Hematopoietic multipotent progenitor cell treated with erythropoietin and hydrocortisone succinate and interleukin-3 and kit ligand, for 8 days (in vitro differentiated cells): ENCODE measurements at regions not wholly inside any gene's neighbourhood (a gene's known extent, or its start where the extent isn't known, plus 50 kb on each side); places are given as distances from the start of the nearest gene placed in this dataset.

ENCODE experiments used
- DNase-seq: peaks from one replicate; pipeline ENCODE4 v3.0.0-alpha.2; 2015

DNA sequence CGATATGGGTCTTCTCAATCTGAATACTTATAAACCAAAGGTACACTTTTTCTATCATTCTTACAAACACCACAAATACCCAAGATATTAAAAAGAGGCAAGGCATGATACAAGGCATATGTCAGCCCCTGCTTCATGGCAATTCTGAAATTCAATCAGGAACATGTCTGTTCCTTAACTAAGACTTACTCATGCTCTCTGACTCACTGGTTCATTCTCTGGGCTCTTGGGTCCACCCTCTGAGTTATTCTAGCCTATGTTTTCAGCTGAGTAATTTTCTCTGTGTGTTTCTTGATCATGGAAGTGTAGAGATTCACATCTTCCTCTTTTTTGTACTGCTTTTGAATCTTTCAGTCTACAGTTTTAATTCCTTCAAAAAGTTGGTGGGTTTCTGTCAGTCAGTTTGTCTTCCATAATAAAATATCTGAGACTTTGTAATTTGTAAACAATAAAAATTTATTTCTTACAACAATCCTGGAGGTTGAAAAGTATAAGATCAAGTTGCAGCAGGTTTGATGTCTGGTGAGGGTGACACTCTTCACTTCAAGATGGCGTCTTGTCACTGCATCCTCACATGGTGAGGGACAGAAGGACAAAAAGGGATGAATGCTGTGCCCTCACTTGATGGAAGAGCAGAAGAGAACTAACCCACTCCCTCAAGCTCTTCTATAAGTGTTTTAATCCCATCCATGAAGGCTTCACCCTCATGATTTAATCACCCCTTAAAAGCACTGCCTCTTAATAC is 211.7 kb downstream of the FAM76B start:
- no peak for DNase-seq

GRCh38 chr11:95576146-95576845 is 213.3 kb downstream of the FAM76B start:
- DNase-seq: no peak

DNA sequence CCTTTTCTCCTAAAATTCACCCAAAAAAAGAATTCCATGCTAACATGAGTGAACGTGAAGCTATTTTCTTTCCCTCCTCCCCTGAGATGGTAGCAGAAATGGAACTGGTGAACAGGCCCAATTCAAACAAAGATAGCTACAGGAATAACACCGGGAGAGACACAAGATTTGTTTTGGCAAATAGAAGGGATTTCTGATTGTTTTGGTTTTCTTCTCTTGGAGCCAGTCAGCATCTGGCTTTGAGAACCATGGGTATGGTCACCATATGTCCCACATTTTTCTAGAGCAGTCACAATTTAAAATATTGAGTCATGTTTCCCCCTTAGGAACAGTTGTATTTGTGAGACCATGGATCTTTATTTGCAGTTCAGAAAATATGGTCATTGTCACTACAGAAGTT is 214.1 kb downstream of the FAM76B start:
- DNase-seq: no peak

GRCh38 chr11:95571718-95572260 is 217.8 kb downstream of the FAM76B start:
- no peak for DNase-seq

DNA sequence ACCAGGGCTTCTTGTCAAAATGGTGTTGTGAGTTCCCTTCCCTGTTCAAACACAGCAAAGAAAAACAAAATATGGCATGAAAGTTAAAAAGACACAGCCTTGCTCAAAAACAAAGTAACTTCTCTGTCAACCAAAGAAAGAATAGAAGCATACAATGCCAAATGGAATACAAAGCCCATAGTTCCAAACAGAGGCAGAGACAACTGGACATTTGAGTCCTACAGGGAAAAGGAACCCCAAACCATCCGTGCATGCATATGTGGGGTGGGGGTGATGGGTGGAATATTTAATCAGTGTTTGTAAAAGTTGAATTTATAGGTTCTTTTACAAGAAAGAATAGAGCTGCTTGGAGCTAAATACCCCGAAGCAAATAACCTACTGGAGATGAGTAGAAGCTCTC is 218.7 kb downstream of the FAM76B start:
- no peak for DNase-seq

GRCh38 chr11:95569207-95569606 is 220.4 kb downstream of the FAM76B start:
- no peak for DNase-seq

GRCh38 chr11:95568281-95568680 is 221.3 kb downstream of the FAM76B start:
- DNase-seq: no peak

DNA sequence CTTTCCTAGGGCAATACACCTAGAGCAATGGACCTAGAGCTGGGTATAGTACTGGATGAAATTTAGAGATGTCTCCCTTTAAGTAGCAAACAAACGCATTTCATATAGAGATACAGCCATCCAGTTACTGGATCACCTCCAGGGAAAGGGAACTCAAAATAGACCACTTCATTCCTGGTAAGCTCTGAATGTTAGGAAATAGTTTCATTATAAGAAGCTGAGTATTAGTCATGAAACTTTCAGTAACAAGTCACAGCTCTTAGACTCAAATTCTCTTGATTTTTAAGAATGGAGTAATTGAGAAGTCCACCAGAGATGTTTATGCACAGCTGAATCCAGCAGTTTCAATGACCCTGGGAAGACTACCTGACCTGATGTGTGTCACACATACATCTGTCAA is 221.9 kb downstream of the FAM76B start:
- DNase-seq: no peak

- DNase-seq: no peak
These were observed 223.4 kb downstream of the FAM76B start for GRCh38 chr11:95566211-95566610.

DNA sequence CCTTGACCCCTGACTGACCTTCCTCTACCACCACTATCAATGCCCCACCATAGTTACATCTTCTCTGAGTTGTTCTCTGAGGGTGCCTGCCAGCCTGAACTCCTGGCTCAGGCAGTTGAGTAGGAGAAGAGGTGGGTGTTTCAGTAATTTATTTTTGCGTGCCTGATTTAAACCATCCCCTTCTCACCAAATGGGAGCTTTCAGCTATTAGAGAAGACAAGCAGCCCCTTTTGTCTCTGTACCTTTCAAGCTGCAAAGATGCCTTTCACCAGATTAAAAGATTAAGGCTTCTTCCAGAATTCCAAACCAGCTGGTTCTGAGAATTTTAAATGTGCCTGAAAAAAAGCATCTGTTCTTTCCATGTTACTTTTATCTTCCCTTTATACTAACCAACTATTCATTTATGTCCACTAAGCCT is 223.8 kb downstream of the FAM76B start:
- no peak for DNase-seq

- no peak for DNase-seq
These were observed 225.7 kb downstream of the FAM76B start for GRCh38 chr11:95563859-95564258.

DNA sequence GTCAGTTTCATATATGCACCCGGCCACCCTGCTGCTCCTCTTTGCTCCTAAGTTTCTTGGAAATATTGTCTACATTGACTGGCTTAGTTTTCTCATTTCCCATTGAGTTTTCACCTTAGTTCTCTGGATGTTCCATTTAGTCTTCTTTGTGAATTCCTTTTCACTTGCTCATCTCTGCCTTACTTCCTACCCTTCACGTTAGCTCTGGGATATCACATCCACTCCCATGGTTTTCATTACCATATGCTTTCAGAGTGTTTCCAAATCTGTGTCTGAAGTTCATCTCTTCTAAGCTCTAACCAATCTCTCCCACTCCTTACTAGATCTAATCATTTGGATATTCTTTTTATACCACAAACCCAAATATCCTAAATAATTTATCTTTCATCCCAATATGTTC is 226.4 kb downstream of the FAM76B start:
- no peak for DNase-seq

- DNase-seq: no peak
These were observed 227.2 kb downstream of the FAM76B start for GRCh38 chr11:95562196-95562921.

GRCh38 chr11:95559899-95560298 is 229.7 kb downstream of the FAM76B start:
- DNase-seq: no peak

DNA sequence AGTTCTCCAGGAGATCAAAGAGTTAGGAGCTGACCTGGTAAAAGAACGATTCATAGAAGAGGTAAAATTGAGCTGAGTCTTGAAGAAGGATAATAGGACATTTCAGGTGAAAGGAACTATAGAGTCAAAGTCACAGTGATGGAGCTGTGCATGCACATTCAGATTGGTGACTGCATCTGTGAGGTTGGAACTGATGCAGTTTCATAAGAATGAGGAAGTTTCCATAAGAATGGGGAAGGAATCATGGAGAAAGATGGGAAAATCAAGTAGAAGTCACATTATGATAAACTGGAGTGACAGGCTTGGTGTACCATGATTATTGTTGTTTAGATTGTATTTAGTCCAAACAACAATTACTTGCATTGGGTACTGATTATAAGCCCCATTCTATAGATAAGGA is 232.2 kb downstream of the FAM76B start:
- DNase-seq: no peak

DNA sequence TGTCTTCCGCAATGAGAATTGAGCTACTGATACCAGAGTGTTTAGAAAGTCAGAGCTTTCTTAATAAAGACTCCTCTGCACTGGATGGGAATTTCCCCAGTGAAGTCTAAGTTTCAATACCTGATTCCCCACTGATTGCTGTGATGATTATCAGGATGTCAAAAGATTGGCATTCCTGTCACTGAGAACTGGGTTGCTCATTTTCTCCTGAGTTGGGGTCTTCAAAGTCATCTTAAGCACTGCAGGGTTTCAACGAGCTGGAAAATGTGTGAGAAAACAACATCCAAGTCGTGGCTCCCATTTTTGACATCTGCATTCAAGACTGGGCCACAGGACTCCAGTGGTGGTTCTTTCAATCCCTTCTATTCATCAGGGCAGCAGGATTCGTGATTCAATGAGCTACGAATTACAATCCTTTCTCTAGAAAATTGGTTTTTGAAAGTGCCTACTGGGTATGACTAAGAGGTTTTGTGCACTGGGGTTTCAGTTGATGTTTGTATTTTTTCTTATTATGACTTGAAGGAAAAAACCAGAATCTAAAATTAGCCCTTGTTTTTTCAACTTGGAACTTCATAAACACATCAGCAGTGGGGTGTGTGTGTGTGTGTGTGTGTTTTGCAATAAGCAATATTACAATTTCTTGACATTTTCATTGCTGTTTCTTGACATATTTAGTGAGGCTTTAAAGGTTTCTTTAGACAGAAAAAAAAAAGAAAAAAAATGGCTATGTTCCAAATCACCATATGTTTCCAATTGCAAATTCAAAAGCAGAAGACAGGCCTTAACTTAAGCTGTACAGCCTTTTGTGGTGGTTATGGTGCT is 233.0 kb downstream of the FAM76B start:
- no peak for DNase-seq

- DNase-seq: no peak
These were observed 233.6 kb downstream of the FAM76B start for GRCh38 chr11:95556011-95556341.

- DNase-seq: no peak
These were observed 234.7 kb downstream of the FAM76B start for GRCh38 chr11:95554911-95555310.

DNA sequence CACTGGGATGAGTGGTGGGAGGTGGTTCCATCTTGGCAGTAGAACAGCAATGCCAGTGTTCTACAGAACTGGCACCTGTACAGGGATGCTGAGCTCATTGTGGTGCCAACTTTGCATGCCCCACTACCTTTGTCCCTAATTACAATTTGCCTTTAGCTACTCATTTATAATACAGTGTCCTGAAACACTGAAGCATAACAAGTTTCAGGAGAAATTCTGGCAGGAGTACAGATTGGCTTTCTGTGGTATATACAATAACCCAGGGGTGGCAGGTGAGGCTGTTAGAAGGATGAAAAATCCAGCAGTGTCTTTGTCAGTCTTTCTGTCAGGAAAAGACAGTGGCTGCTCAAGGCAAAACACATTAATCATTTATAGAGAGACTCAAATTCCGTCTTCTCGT is 240.3 kb downstream of the FAM76B start:
- no peak for DNase-seq

GRCh38 chr11:95548416-95548815 is 241.2 kb downstream of the FAM76B start:
- DNase-seq: no peak

GRCh38 chr11:95547976-95548375 is 241.6 kb downstream of the FAM76B start:
- DNase-seq: no peak

- DNase-seq: no peak
These were observed 242.4 kb downstream of the FAM76B start for GRCh38 chr11:95547186-95547585.
